ENCODE measurements at regions not wholly inside any gene's neighbourhood (a gene's known extent, or its start where the extent isn't known, plus 50 kb on each side); places are given as distances from the start of the nearest gene placed in this dataset.

DNA sequence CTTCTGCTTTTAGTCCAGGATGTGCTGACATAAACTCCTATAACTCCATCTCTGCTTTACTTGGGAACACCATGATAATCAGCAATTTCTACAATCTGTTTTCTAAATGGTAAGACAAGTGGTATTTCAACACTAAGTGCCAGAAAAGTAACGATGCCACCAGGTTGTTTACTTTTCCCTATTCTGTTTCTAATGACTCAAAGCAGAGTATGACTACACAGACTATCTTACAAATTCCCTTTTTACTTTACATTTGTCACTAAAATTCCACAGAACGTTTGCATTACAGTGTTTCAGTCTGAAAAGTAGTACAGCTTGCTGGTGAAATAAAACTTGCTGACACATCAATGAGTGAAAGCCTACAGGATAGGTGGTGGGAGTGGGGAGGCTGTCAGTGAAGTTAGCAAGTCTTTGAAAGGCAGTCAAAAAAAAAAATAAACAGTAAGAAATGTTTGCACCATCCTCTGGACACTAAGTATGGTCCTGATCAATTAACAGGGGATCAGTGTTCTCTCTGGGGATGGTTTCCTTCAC is 186.5 kb downstream of the LURAP1L start:
- H3K27ac ChIP-seq = no peak overlapping the region
- H3K4me1 ChIP-seq = 0 out of 3 replicates have a peak, but pooled peaks cover 5% of the 10 kb centered on the region
- H3K4me2 ChIP-seq = peak overlapping the region; percentile 40; the same call in 2 of the 3 replicates
- H3K9me3 ChIP-seq = 0 out of 3 replicates have a peak, but pooled peaks cover 5% of the 10 kb centered on the region
- ChIA-PET POLR2A (no interaction called here), CTCF (no interaction called here)
- WGBS (ENCODE audit: missing lambda C conversion rate) = 13% methylated on average over 2 of the region's 2 CpGs
- no peak for ATAC-seq
- TF ChIP-seq BHLHE40 (IDR thresholded peaks at IDR 0.05; ENCODE audit: low read depth, low read length) = no peak
- no peak for TF ChIP-seq SREBF2 (IDR thresholded peaks at IDR 0.05)
- TF ChIP-seq CHD4 (IDR thresholded peaks at IDR 0.05; ENCODE audit: borderline replicate concordance) = no peak
- peak; percentile 65 for TF ChIP-seq MAFK (IDR thresholded peaks at IDR 0.05; ENCODE audit: partially characterized antibody)
- TF ChIP-seq KDM5A (IDR thresholded peaks at IDR 0.05) = no peak
- no peak for FAIRE-seq
- no peak for DNase-seq (ENCODE audit: low read depth in 1 of 2, low spot score in 1 of 2)
- H3K4me3 ChIP-seq = no peak overlapping the region

- H3K4me1 ChIP-seq = 0 out of 3 replicates have a peak, but pooled peaks cover 5% of the 10 kb centered on the region
- ChIA-PET CTCF (no interaction called here), POLR2A (no interaction called here)
- ATAC-seq (no peak), FAIRE-seq (no peak), DNase-seq (ENCODE audit: low read depth in 1 of 2, low spot score in 1 of 2) (no peak)
- no peak for TF ChIP-seq RFX5 (IDR thresholded peaks at IDR 0.05)
- TF ChIP-seq FOSL2 (IDR thresholded peaks at IDR 0.05) = no peak
- no peak for TF ChIP-seq FOSL2 (CRISPR knock-in tag; IDR thresholded peaks at IDR 0.05)
- TF ChIP-seq, protein P1, sequence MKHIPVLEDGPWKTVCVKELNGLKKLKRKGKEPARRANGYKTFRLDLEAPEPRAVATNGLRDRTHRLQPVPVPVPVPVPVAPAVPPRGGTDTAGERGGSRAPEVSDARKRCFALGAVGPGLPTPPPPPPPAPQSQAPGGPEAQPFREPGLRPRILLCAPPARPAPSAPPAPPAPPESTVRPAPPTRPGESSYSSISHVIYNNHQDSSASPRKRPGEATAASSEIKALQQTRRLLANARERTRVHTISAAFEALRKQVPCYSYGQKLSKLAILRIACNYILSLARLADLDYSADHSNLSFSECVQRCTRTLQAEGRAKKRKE (CRISPR knock-in tag; IDR thresholded peaks at IDR 0.05; ENCODE audit: low read depth) = no peak
- TF ChIP-seq HDAC2 (IDR thresholded peaks at IDR 0.05) = no peak
- no peak for TF ChIP-seq ESRRA (IDR thresholded peaks at IDR 0.05; ENCODE audit: borderline replicate concordance, low read length)
- TF ChIP-seq SMC3 (IDR thresholded peaks at IDR 0.05) = no peak
- TF ChIP-seq, protein P2, sequence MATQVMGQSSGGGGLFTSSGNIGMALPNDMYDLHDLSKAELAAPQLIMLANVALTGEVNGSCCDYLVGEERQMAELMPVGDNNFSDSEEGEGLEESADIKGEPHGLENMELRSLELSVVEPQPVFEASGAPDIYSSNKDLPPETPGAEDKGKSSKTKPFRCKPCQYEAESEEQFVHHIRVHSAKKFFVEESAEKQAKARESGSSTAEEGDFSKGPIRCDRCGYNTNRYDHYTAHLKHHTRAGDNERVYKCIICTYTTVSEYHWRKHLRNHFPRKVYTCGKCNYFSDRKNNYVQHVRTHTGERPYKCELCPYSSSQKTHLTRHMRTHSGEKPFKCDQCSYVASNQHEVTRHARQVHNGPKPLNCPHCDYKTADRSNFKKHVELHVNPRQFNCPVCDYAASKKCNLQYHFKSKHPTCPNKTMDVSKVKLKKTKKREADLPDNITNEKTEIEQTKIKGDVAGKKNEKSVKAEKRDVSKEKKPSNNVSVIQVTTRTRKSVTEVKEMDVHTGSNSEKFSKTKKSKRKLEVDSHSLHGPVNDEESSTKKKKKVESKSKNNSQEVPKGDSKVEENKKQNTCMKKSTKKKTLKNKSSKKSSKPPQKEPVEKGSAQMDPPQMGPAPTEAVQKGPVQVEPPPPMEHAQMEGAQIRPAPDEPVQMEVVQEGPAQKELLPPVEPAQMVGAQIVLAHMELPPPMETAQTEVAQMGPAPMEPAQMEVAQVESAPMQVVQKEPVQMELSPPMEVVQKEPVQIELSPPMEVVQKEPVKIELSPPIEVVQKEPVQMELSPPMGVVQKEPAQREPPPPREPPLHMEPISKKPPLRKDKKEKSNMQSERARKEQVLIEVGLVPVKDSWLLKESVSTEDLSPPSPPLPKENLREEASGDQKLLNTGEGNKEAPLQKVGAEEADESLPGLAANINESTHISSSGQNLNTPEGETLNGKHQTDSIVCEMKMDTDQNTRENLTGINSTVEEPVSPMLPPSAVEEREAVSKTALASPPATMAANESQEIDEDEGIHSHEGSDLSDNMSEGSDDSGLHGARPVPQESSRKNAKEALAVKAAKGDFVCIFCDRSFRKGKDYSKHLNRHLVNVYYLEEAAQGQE (IDR thresholded peaks at IDR 0.05) = no peak
- no peak for TF ChIP-seq CHD4 (IDR thresholded peaks at IDR 0.05; ENCODE audit: borderline replicate concordance)
- TF ChIP-seq, protein P3, sequence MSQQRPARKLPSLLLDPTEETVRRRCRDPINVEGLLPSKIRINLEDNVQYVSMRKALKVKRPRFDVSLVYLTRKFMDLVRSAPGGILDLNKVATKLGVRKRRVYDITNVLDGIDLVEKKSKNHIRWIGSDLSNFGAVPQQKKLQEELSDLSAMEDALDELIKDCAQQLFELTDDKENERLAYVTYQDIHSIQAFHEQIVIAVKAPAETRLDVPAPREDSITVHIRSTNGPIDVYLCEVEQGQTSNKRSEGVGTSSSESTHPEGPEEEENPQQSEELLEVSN (IDR thresholded peaks at IDR 0.05; ENCODE audit: borderline replicate concordance, low read depth) = no peak
- no peak for TF ChIP-seq HOXB5 (CRISPR knock-in tag; IDR thresholded peaks at IDR 0.05)
- TF ChIP-seq BHLHE40 (IDR thresholded peaks at IDR 0.05; ENCODE audit: low read depth, low read length) = no peak
- TF ChIP-seq ZFP36 (IDR thresholded peaks at IDR 0.05; ENCODE audit: borderline replicate concordance, partially characterized antibody) = no peak
- no peak overlapping the region for H3K4me2 ChIP-seq
- H3K27ac ChIP-seq = no peak overlapping the region
- no peak overlapping the region for H3K4me3 ChIP-seq
- 0 out of 3 replicates have a peak, but pooled peaks cover under 1% of the 10 kb centered on the region for H3K9me3 ChIP-seq
Observed at GRCh38 chr9:12963537-12963936, 188.7 kb downstream of the LURAP1L start.

- Histone ChIP-seq H3K27ac (no peak overlapping the region), H3K4me1 (0 out of 3 replicates have a peak, but pooled peaks cover 5% of the 10 kb centered on the region), H3K4me2 (no peak overlapping the region), H3K9me3 (no peaks in the 10 kb centered on the region), H3K4me3 (no peak overlapping the region)
- 23% methylated on average over 2 of the region's 2 CpGs for WGBS (ENCODE audit: missing lambda C conversion rate)
- ATAC-seq (no peak), DNase-seq (ENCODE audit: low read depth in 1 of 2, low spot score in 1 of 2) (no peak), FAIRE-seq (no peak)
- TF ChIP-seq, protein P2 (IDR thresholded peaks at IDR 0.05) = no peak
- TF ChIP-seq SMC3 (IDR thresholded peaks at IDR 0.05) (no peak), EHMT2 (IDR thresholded peaks at IDR 0.05; ENCODE audit: low read depth) (no peak), FOSL2 (IDR thresholded peaks at IDR 0.05) (no peak), FOSL2 (CRISPR knock-in tag; IDR thresholded peaks at IDR 0.05) (no peak), KDM5A (IDR thresholded peaks at IDR 0.05) (no peak)
- ChIA-PET POLR2A (no interaction called here), CTCF (no interaction called here)
Observed at GRCh38 chr9:12964271-12964670, 189.5 kb downstream of the LURAP1L start.

All from A549 (cell line).